Uterus (tissue), 3 donors: ENCODE measurements at regions not wholly inside any gene's neighbourhood (a gene's known extent, or its start where the extent isn't known, plus 50 kb on each side); places are given as distances from the start of the nearest gene placed in this dataset.

Source experiments
- DNase-seq, 2 donors: peaks; one replicate each; pipeline ENCODE4 v3.0.0-alpha.2; 2019 to 2020
- H3K27ac ChIP-seq, 2 donors: fragments of 200-600 bp; sonication (generic); 1 replicate in 1 of 2; 2 replicates in 1 of 2; pipeline ENCODE4 v1.5.1; 2016 to 2018
- H3K27me3 ChIP-seq, 2 donors: fragments of 200-600 bp; sonication (generic); one replicate each; pipeline ENCODE4 v1.5.1; 2018 to 2019; ENCODE audit warnings: control low read depth in 1 of 2
- H3K36me3 ChIP-seq, 2 donors: fragments of 200-600 bp; sonication (generic); one replicate each; pipeline ENCODE4 v1.5.1; 2019; ENCODE audit warnings: control low read depth in 1 of 2
- H3K4me1 ChIP-seq, 2 donors: fragments of 200-600 bp; sonication (generic); one replicate each; pipeline ENCODE4 v1.5.1; 2018 to 2019; ENCODE audit warnings: control low read depth in 1 of 2
- H3K4me3 ChIP-seq, 2 donors: fragments of 200-600 bp; sonication (generic); 1 replicate in 1 of 2; 2 replicates in 1 of 2; pipeline ENCODE4 v1.5.1; 2018 to 2019; ENCODE audit warnings: mild to moderate bottlenecking in 1 of 2
- H3K9me3 ChIP-seq, 2 donors: fragments of 200-600 bp; sonication (generic); one replicate each; pipeline ENCODE4 v1.5.1; 2019; ENCODE audit warnings: control low read depth in 1 of 2
- POLR2A ChIP-seq, 2 donors: fragments of 450-650 bp; IDR thresholded peaks; one replicate each; pipeline ENCODE4 v1.6.1; 2016; ENCODE audit warnings: antibody characterized with exemption in 2 of 2, mild to moderate bottlenecking in 1 of 2, moderate library complexity in 1 of 2
- intact Hi-C: fragments of 100-400 bp; cut with DNase I; formaldehyde crosslinking; loops from one replicate; pipeline ENCODE4 v1.15.1; 2023; ENCODE audit warnings: low total_unique reads
- TF ChIP-seq, protein P1 (sequence below), 4 experiments: fragments of 200-600 bp in 2 of 4; fragments of 450-650 bp in 2 of 4; sonication (generic) in 2 of 4; IDR thresholded peaks; one replicate each; pipeline ENCODE4 v1.5.1; 2016 to 2019; ENCODE audit warnings: antibody characterized with exemption in 4 of 4, mild to moderate bottlenecking in 2 of 4, moderate library complexity in 1 of 4
- donor health status: DM: yes; HTN: yes; CAD: no.

DNA sequence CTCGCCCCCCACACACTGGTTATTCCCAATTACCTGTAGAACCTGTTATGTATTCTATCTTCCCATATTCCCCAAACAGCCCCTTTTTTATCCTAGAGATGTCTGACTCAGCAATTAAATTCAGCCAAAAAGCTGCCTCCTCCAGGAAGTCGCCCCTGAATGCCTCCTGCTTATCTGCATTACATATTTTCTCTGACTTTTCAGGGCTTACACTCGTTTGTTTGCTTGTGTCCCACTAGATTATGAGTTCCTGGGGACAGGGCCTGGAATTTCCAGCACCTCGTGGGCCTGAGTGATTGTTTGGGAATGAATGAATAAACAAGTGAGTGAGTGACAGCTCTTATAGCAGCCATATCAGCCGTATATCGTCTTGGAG, 99.3 kb upstream of the RFLNA start:
- Histone ChIP-seq H3K9me3 (no peaks in the 10 kb centered on the region), H3K4me3 (no peak overlapping the region), H3K4me1 (no peaks in the 10 kb centered on the region), H3K27ac (no peak overlapping the region), H3K27me3 (no peaks in the 10 kb centered on the region), H3K36me3 (no peaks in the 10 kb centered on the region)
- DNase-seq = no peak
- TF ChIP-seq, protein P1, sequence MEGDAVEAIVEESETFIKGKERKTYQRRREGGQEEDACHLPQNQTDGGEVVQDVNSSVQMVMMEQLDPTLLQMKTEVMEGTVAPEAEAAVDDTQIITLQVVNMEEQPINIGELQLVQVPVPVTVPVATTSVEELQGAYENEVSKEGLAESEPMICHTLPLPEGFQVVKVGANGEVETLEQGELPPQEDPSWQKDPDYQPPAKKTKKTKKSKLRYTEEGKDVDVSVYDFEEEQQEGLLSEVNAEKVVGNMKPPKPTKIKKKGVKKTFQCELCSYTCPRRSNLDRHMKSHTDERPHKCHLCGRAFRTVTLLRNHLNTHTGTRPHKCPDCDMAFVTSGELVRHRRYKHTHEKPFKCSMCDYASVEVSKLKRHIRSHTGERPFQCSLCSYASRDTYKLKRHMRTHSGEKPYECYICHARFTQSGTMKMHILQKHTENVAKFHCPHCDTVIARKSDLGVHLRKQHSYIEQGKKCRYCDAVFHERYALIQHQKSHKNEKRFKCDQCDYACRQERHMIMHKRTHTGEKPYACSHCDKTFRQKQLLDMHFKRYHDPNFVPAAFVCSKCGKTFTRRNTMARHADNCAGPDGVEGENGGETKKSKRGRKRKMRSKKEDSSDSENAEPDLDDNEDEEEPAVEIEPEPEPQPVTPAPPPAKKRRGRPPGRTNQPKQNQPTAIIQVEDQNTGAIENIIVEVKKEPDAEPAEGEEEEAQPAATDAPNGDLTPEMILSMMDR (IDR thresholded peaks at IDR 0.05) = no peak
- no peak for TF ChIP-seq POLR2A (IDR thresholded peaks at IDR 0.05)
- intact Hi-C loops = no loop called here

DNA sequence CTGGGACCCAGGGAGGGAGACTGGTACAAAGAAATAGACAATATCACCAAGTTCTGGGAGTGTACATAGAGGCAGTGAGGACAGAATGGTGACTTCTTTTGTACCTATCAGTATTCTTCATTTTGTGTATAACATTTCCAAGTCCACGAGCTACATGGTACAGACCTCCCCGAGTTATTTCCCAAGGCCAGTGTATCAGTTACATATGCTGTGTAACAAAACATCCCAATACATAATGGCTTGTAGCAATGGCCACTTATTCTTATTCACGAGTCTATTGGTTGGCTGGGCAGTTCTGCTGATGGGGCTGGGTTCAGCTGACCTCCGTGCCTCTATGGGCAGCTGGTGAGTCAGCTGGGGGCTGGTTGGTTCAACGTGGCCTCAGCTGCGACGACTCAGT, 98.7 kb upstream of the RFLNA start:
- H3K27me3 ChIP-seq = no peaks in the 10 kb centered on the region
- H3K36me3 ChIP-seq = no peaks in the 10 kb centered on the region
- intact Hi-C loops = no loop called here
- TF ChIP-seq, protein P1 (IDR thresholded peaks at IDR 0.05) = no peak
- TF ChIP-seq POLR2A (IDR thresholded peaks at IDR 0.05) = no peak
- H3K4me1 ChIP-seq = no peaks in the 10 kb centered on the region
- no peaks in the 10 kb centered on the region for H3K9me3 ChIP-seq
- no peak for DNase-seq
- H3K4me3 ChIP-seq = no peak overlapping the region
- H3K27ac ChIP-seq = no peak overlapping the region

DNA sequence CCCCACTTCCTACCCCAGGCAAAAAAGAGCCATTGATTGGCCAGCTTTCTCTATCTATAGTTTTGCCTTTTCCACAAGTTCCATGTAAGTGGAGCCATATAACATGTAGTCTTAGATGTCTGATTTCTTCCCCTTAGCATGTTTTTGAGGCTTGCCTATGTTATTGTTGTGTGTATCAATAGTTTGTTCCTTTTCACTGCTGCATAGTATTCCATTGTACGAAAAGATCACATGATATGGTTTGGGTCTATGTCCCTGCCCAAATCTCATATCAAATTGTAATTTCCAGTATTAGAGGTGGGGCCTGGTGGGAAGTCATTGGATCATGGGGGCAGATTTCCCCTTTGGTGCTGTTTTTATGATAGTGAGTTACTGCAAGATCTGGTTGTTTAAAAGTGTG, 93.6 kb upstream of the RFLNA start:
- TF ChIP-seq, protein P1 (IDR thresholded peaks at IDR 0.05) = no peak
- no peak for TF ChIP-seq POLR2A (IDR thresholded peaks at IDR 0.05)
- H3K36me3 ChIP-seq = no peaks in the 10 kb centered on the region
- intact Hi-C loops = no loop called here
- DNase-seq = no peak
- H3K4me1 ChIP-seq = no peaks in the 10 kb centered on the region
- no peaks in the 10 kb centered on the region for H3K27me3 ChIP-seq
- no peak overlapping the region for H3K27ac ChIP-seq
- peaks cover 0 to 3% of the 10 kb centered on the region in 2 donors for H3K9me3 ChIP-seq
- H3K4me3 ChIP-seq = no peak overlapping the region

DNA sequence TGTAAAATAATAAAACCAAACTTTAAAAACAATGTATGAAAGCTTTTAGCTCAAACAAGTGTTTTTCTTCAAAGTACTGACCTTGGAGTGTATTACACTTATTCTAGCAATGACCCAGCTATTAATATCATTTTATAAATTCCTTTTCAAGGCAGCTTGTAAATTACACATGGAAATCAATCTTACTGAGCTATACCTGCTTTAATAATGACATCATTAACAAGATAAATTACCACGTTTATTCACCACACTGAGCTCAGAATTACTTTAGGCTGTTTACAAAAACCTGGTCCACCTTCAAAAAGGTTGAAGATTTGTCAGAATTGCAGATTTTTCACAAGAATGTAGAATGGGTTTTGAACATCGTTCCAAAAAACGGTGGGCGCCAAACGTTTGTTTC, 91.7 kb upstream of the RFLNA start:
- no peaks in the 10 kb centered on the region for H3K4me1 ChIP-seq
- intact Hi-C loops = no loop called here

DNA sequence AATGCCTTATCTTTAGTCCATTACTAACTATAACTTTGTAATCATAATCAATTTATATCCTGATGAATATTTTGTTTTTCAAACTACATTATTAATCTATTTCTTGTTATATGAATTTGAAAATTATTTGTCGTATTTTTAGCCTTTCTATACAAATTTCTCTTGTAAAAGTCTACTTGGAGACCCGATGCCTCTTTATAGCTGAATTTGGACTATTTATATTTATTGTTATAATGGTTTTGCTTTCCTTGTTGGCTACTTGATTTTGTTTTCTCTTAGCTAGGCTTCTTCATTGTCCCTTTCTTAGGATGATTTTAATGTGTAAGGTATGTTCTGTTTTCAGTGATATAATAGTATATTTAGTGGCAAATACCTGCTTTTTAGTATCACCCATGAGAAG, 89.5 kb upstream of the RFLNA start:
- no peak for DNase-seq
- Histone ChIP-seq H3K4me1 (no peaks in the 10 kb centered on the region), H3K27me3 (no peaks in the 10 kb centered on the region), H3K9me3 (peaks cover 0 to 3% of the 10 kb centered on the region in 2 donors), H3K27ac (no peak overlapping the region), H3K36me3 (no peaks in the 10 kb centered on the region), H3K4me3 (no peak overlapping the region)
- intact Hi-C loops = no loop called here
- no peak for TF ChIP-seq POLR2A (IDR thresholded peaks at IDR 0.05)
- TF ChIP-seq, protein P1 (IDR thresholded peaks at IDR 0.05) = no peak

More for the DNA sequence above, 91.7 kb upstream of the RFLNA start:
- TF ChIP-seq POLR2A (IDR thresholded peaks at IDR 0.05) = no peak
- TF ChIP-seq, protein P1 (IDR thresholded peaks at IDR 0.05) = no peak
- no peak for DNase-seq
- no peaks in the 10 kb centered on the region for H3K27me3 ChIP-seq
- H3K9me3 ChIP-seq = peaks cover 0 to 3% of the 10 kb centered on the region in 2 donors
- no peak overlapping the region for H3K4me3 ChIP-seq
- no peak overlapping the region for H3K27ac ChIP-seq
- no peaks in the 10 kb centered on the region for H3K36me3 ChIP-seq
